HG02763 (cell line): ENCODE measurements at regions not wholly inside any gene's neighbourhood (a gene's known extent, or its start where the extent isn't known, plus 50 kb on each side); places are given as distances from the start of the nearest gene placed in this dataset.
"Not testable (repeated sequence)": the region's sequence is repeated elsewhere in the genome, so short reads cannot be mapped to it uniquely, and the experiment has no call there.

Experiments used
- ATAC-seq: cut with Tn5 transposase; IDR thresholded peaks from one replicate; pipeline ENCODE4 v1.9.1; 2021; ENCODE audit warnings: mild to moderate bottlenecking, moderate library complexity; ENCODE audit not compliant: unreplicated experiment

GRCh38 chr10:131557956-131558355 lies 246.4 kb upstream of the TCERG1L start:
- ATAC-seq: not testable (repeated sequence)

- no peak for ATAC-seq
Observed at GRCh38 chr10:131559450-131559911, 248.0 kb upstream of the TCERG1L start.

GRCh38 chr10:131560166-131560565 lies 248.6 kb upstream of the TCERG1L start:
- no peak for ATAC-seq

GRCh38 chr10:131560706-131561355 lies 249.3 kb upstream of the TCERG1L start:
- no peak for ATAC-seq

GRCh38 chr10:131561897-131562296 lies 250.4 kb upstream of the TCERG1L start:
- ATAC-seq: no peak

- no peak for ATAC-seq
Observed at GRCh38 chr10:131563411-131563810, 251.9 kb upstream of the TCERG1L start.

- ATAC-seq: no peak
Observed at GRCh38 chr10:131567279-131568162, 256.0 kb upstream of the TCERG1L start.

GRCh38 chr10:131568866-131569265 lies 257.3 kb upstream of the TCERG1L start:
- no peak for ATAC-seq

- ATAC-seq: no peak
Observed at GRCh38 chr10:131569851-131570715, 258.6 kb upstream of the TCERG1L start.

GRCh38 chr10:131570716-131571307 lies 259.3 kb upstream of the TCERG1L start:
- no peak for ATAC-seq

- no peak for ATAC-seq
Observed at GRCh38 chr10:131571346-131571745, 259.8 kb upstream of the TCERG1L start.

GRCh38 chr10:131571865-131572264 lies 260.3 kb upstream of the TCERG1L start:
- no peak for ATAC-seq

GRCh38 chr10:131573256-131573655 lies 261.7 kb upstream of the TCERG1L start:
- ATAC-seq: no peak

GRCh38 chr10:131573707-131574106 lies 262.2 kb upstream of the TCERG1L start:
- ATAC-seq: no peak

- no peak for ATAC-seq
Observed at GRCh38 chr10:131574363-131574706, 262.8 kb upstream of the TCERG1L start.

- ATAC-seq: no peak
Observed at GRCh38 chr10:131574707-131575430, 263.3 kb upstream of the TCERG1L start.

- ATAC-seq: no peak
Observed at GRCh38 chr10:131575877-131576276, 264.4 kb upstream of the TCERG1L start.

GRCh38 chr10:131576341-131577177 lies 265.0 kb upstream of the TCERG1L start:
- ATAC-seq: no peak

GRCh38 chr10:131577178-131577555 lies 265.6 kb upstream of the TCERG1L start:
- ATAC-seq: no peak
